ENCODE measurements at regions not wholly inside any gene's neighbourhood (a gene's known extent, or its start where the extent isn't known, plus 50 kb on each side); places are given as distances from the start of the nearest gene placed in this dataset.

GRCh38 chr4:107094332-107094731, 58.2 kb upstream of the DKK2 start:
- no peaks in the 10 kb centered on the region for H3K27me3 ChIP-seq (ENCODE audit: control insufficient read depth in 1 of 2, insufficient read depth in 2 of 2, low read length in 1 of 2)
- H3K36me3 ChIP-seq (ENCODE audit: control insufficient read depth in 1 of 2, insufficient read depth in 2 of 2, low read length in 1 of 2): no peaks in the 10 kb centered on the region
- H3K9me3 ChIP-seq (ENCODE audit: control insufficient read depth, low read length): no peaks in the 10 kb centered on the region
- H3K4me1 ChIP-seq (ENCODE audit: control insufficient read depth in 1 of 2, insufficient read depth in 2 of 2, low read length in 2 of 2): no peaks in the 10 kb centered on the region
- H3K27ac ChIP-seq (ENCODE audit: low read depth in 1 of 2, low read length in 2 of 2): no peak overlapping the region
- H3K4me3 ChIP-seq (ENCODE audit: low read length in 2 of 2): no peak overlapping the region
- ATAC-seq (ENCODE audit: low FRiP score) (no peak), DNase-seq (no peak)
- WGBS, 2 donors: 95 to 98% methylated on average over 2 of the region's 2 CpGs
- intact Hi-C loops (cut with DNase I): no loop called here
